BJ (cell line): ENCODE measurements at regions not wholly inside any gene's neighbourhood (a gene's known extent, or its start where the extent isn't known, plus 50 kb on each side); places are given as distances from the start of the nearest gene placed in this dataset.
A peak's percentile ranks its signal among the peaks of the same experiment; 100 is the strongest.

ENCODE experiments used
- CTCF ChIA-PET: fragments of 350-600 bp; formaldehyde crosslinking; extraction: SDS; loops from one replicate; lab custom pipeline; 2021; ENCODE audit warnings: antibody characterized with exemption, inconsistent platforms; lab: Yijun Ruan, JAX
- POLR2A ChIA-PET: fragments of 300-600 bp; sonication (Branson Sonifier 250); formaldehyde crosslinking; extraction: SDS; loops from one replicate; lab custom pipeline; 2021; ENCODE audit warnings: antibody characterized with exemption; lab: Charles Lee
- DNase-seq: peaks from one replicate; pipeline ENCODE4 v3.0.0-alpha.2; 2011; ENCODE audit warnings: low read depth
- H3K27me3 ChIP-seq: 2 replicates; pipeline ENCODE4 v1.6.0; 2011; ENCODE audit warnings: low read length; ENCODE audit not compliant: control insufficient read depth, insufficient read depth
- H3K36me3 ChIP-seq: 2 replicates; pipeline ENCODE4 v1.5.1; 2011; ENCODE audit warnings: low read length; ENCODE audit not compliant: control insufficient read depth, insufficient read depth
- H3K4me3 ChIP-seq: 2 replicates; pipeline ENCODE4 v1.5.1; 2011; ENCODE audit warnings: low read depth, mild to moderate bottlenecking, control low read depth, low read length
- CTCF ChIP-seq: IDR thresholded peaks from 2 replicates; pipeline ENCODE4 v1.5.1; 2011; ENCODE audit warnings: low read depth, mild to moderate bottlenecking, control low read depth, inconsistent platforms, low read length, moderate library complexity; ENCODE audit not compliant: insufficient read depth

- TF ChIP-seq CTCF = no peak
- H3K27me3 ChIP-seq = no peaks in the 10 kb centered on the region
- DNase-seq = no peak
- POLR2A ChIA-PET = no interaction called here
- H3K4me3 ChIP-seq = no peak overlapping the region
- H3K36me3 ChIP-seq = no peaks in the 10 kb centered on the region
- CTCF ChIA-PET = no interaction called here
Measured at GRCh38 chr7:34277803-34278199, 372.5 kb downstream of the BMPER start.

DNA sequence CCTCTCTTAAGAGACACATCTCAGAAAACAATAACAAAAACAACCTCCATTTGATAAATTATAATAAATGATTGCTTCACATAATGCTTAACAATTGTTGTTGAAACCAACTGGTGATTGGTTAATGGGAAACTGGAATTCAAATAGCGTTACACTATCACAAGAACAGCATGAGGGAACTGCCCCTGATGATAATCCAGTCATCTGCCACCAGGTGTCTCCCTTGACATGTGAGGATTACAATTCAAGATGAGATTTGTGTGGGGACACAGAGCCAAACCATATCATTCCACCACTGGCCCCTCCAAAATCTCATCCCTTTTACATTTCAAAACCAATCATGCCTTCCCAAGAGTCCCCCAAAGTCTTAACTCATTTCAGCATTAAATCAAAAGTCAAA is 375.9 kb downstream of the BMPER start:
- POLR2A ChIA-PET = no interaction called here
- CTCF ChIA-PET = interaction anchor here (1.5 kb wide), 1 partner anchor 315 kb away, joined by 4 read pairs; no protein-coding TSS in a partner anchor

DNA sequence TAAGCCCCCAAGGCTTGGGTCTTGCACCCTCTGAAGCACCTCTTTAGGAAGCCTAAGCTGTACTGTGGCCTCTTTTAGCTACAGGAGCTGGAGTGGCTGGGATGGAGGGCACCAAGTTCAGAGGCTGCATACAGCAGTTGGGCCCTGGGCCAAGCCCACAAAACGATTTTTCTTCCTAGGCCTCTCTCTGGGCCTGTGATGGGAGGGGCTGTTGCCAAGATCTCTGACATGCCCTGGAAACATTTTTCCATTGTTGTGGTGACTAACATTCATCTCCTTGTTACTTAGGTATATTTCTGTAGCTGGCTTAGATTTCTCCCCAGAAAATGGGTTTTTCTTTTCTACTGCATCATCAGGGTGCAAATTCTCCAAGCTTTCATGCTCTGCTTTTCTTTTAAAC is 375.7 kb upstream of the NPSR1 start:
- ChIA-PET POLR2A (no interaction called here), CTCF (interaction anchor here (1.5 kb wide), 1 partner anchor 314 kb away, joined by 4 read pairs; no protein-coding TSS in a partner anchor)
- H3K36me3 ChIP-seq = no peaks in the 10 kb centered on the region
- TF ChIP-seq CTCF = no peak
- H3K27me3 ChIP-seq = no peaks in the 10 kb centered on the region
- DNase-seq = no peak
- no peak overlapping the region for H3K4me3 ChIP-seq

More for the DNA sequence above, 375.9 kb downstream of the BMPER start:
- H3K27me3 ChIP-seq = no peaks in the 10 kb centered on the region
- peak; percentile 29; the same call in 1 of the 2 replicates for TF ChIP-seq CTCF
- no peaks in the 10 kb centered on the region for H3K36me3 ChIP-seq
- DNase-seq = no peak
- no peak overlapping the region for H3K4me3 ChIP-seq

DNA sequence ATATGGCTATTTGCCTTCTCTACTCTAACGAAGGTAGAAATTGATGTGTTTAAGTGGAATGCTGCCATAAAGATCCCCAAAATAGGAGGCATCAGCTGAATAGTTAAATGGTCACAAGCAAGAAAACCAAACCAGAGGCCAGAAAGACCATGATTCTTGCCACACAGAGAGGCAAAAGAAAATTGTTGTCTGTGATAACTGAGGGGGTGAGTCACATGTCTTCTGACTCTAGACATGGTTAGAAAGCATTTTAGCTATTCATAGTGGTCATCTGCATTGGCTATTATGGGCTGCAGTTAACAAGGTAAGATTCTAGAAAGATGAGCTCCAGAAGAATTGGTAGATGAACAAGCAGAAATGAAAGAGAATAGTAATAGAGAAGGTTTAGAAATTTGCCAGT is 361.4 kb upstream of the NPSR1 start:
- no peak for TF ChIP-seq CTCF
- POLR2A ChIA-PET = interaction anchor here (0.6 kb wide), 1 partner anchor 37 kb away, joined by 3 read pairs; no protein-coding TSS in a partner anchor
- Histone ChIP-seq H3K4me3 (no peak overlapping the region), H3K27me3 (no peaks in the 10 kb centered on the region), H3K36me3 (no peaks in the 10 kb centered on the region)
- peak; percentile 15 for DNase-seq
- CTCF ChIA-PET = interaction anchor here (0.6 to 1.5 kb wide), 2 partner anchors 13 to 15 kb away, joined by 3 to 4 read pairs; no protein-coding TSS in a partner anchor

GRCh38 chr7:34298492-34299013 is 359.5 kb upstream of the NPSR1 start:
- ChIA-PET POLR2A (no interaction called here), CTCF (interaction anchor here (0.9 kb wide), 1 partner anchor 22 kb away, joined by 3 read pairs; no protein-coding TSS in a partner anchor)
- Histone ChIP-seq H3K4me3 (no peak overlapping the region), H3K27me3 (no peaks in the 10 kb centered on the region), H3K36me3 (no peaks in the 10 kb centered on the region)
- TF ChIP-seq CTCF = no peak
- DNase-seq = no peak
